SU-DHL-6 (cell line): ENCODE measurements at regions not wholly inside any gene's neighbourhood (a gene's known extent, or its start where the extent isn't known, plus 50 kb on each side); places are given as distances from the start of the nearest gene placed in this dataset.

Experiments used
- H2AFZ ChIP-seq: fragments of 200-600 bp; sonication (generic); 2 replicates; pipeline ENCODE4 v1.6.1; 2014; ENCODE audit warnings: low read depth, mild to moderate bottlenecking, moderate library complexity, mixed read lengths, antibody characterized with exemption, low read length; ENCODE audit not compliant: severe bottlenecking
- H3F3A ChIP-seq: fragments of 200-600 bp; shearing (Covaris generic); 2 replicates; pipeline ENCODE4 v1.6.0; 2016; ENCODE audit warnings: antibody characterized with exemption, mild to moderate bottlenecking; ENCODE audit not compliant: insufficient read depth
- H3K27ac ChIP-seq: fragments of 200-600 bp; sonication (generic); 2 replicates; pipeline ENCODE4 v1.5.1; 2016; ENCODE audit warnings: low read depth, mild to moderate bottlenecking, low read length, moderate library complexity, mixed read lengths
- H3K27me3 ChIP-seq: fragments of 200-600 bp; sonication (generic), shearing (Covaris generic); 2 replicates; pipeline ENCODE4 v1.6.0; 2014; ENCODE audit warnings: mild to moderate bottlenecking, low read length
- H3K36me3 ChIP-seq: fragments of 200-600 bp; sonication (generic); 2 replicates; pipeline ENCODE4 v1.6.1; 2014; ENCODE audit warnings: mild to moderate bottlenecking, low read length, mixed read lengths
- H3K4me2 ChIP-seq: fragments of 300-600, 200-600 bp; shearing (Covaris generic), sonication (generic); 2 replicates; pipeline ENCODE4 v1.6.0; 2014; ENCODE audit warnings: low read length, low read depth, mild to moderate bottlenecking; ENCODE audit not compliant: poor library complexity, severe bottlenecking
- H3K4me3 ChIP-seq: fragments of 200-600 bp; sonication (generic); 2 replicates; pipeline ENCODE4 v1.5.1; 2014; ENCODE audit warnings: antibody characterized with exemption, low read length, mild to moderate bottlenecking, mixed read lengths; ENCODE audit not compliant: insufficient read depth, poor library complexity, severe bottlenecking
- H3K79me2 ChIP-seq: fragments of 200-600 bp; sonication (generic); 2 replicates; pipeline ENCODE4 v1.6.1; 2014; ENCODE audit warnings: mild to moderate bottlenecking, low read length, moderate library complexity; ENCODE audit not compliant: insufficient read depth
- H3K9ac ChIP-seq: fragments of 200-600 bp; sonication (generic); 2 replicates; pipeline ENCODE4 v1.7.0; 2014; ENCODE audit warnings: mild to moderate bottlenecking, low read length
- H3K9me2 ChIP-seq: fragments of 200-600 bp; sonication (generic); replicated peaks from 2 replicates; pipeline ENCODE4 v1.6.1; 2014; ENCODE audit warnings: low read length; ENCODE audit not compliant: insufficient read depth
- H3K9me3 ChIP-seq: fragments of 200-600 bp; sonication (generic); 2 replicates; pipeline ENCODE4 v1.6.1; 2014; ENCODE audit warnings: low read length, mixed read lengths; ENCODE audit not compliant: insufficient read depth
- H4K20me1 ChIP-seq: fragments of 200-600 bp; sonication (generic); 2 replicates; pipeline ENCODE4 v1.6.1; 2014; ENCODE audit warnings: low read depth, mild to moderate bottlenecking, antibody characterized with exemption, low read length, moderate library complexity, mixed read lengths
- CTCF ChIP-seq: fragments of 200-600 bp; sonication (generic); IDR thresholded peaks from one replicate; pipeline ENCODE4 v1.5.1; 2017; ENCODE audit warnings: antibody characterized with exemption, mild to moderate bottlenecking, low read length, moderate library complexity; ENCODE audit not compliant: insufficient read depth, poor library complexity, severe bottlenecking
- EZH2phosphoT487 ChIP-seq: fragments of 200-600 bp; sonication (generic), shearing (Covaris generic); conservative IDR thresholded peaks from 2 replicates; pipeline ENCODE4 v1.6.1; 2018; ENCODE audit warnings: mild to moderate bottlenecking, antibody characterized with exemption, low read length, moderate library complexity, mixed read lengths

DNA sequence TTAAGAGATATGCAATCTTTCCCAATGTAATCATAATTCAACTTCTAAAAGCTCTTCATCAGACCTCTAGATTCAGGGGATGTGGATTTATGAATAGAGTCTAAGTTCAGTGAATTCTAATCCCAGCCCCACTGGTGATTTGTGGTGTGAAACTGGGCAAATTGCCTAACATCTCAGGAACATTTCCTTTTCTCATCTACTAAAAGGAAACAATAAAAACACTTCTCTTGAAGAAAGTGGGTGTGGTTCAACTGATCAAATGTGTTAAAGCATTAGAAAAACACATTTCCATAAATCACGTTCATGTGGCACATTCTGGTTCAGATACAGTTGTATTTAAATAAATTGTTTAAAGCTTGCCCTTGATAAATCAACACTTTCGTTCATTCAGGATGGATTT lies 631.7 kb upstream of the CDH6 start:
- Histone ChIP-seq H3K79me2 (no peaks in the 10 kb centered on the region), H3K9ac (no peak overlapping the region), H3K36me3 (no peaks in the 10 kb centered on the region), H3K27ac (no peak overlapping the region), H3K27me3 (no peaks in the 10 kb centered on the region), H3F3A (no peaks in the 10 kb centered on the region), H2AFZ (no peak overlapping the region), H3K4me3 (no peak overlapping the region), H3K9me2 (no peaks in the 10 kb centered on the region), H3K9me3 (no peaks in the 10 kb centered on the region), H3K4me2 (no peak overlapping the region), H4K20me1 (no peaks in the 10 kb centered on the region)
- TF ChIP-seq EZH2phosphoT487 (no peak), CTCF (no peak)

DNA sequence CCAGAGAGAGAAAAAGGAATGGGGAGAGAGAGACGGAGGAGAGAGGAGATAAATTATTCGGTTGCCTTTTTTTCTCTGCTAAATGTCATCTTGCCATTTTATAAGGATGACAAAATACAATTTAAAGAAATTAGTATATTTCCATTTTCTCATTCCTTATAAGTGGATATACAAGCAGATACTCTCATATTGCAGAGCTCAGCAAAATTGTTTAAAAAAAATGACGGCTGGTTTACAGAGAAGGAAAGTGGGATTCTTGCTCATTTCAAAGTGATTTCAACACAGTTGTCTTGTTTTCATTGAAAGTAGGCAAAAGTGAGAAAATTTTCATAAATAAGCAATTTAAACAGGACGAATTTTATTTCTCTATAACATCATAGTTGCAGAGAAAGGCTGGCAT lies 641.9 kb upstream of the CDH6 start:
- TF ChIP-seq EZH2phosphoT487 (no peak), CTCF (no peak)
- Histone ChIP-seq H3K9me2 (no peaks in the 10 kb centered on the region), H2AFZ (no peak overlapping the region)

GRCh38 chr5:30548580-30549305 lies 644.7 kb upstream of the CDH6 start:
- Histone ChIP-seq H3K27ac (no peak overlapping the region), H3K79me2 (no peaks in the 10 kb centered on the region), H3K36me3 (no peaks in the 10 kb centered on the region), H3K9ac (no peak overlapping the region), H3F3A (no peaks in the 10 kb centered on the region), H3K9me2 (no peaks in the 10 kb centered on the region), H3K9me3 (no peaks in the 10 kb centered on the region), H3K4me2 (no peak overlapping the region), H3K27me3 (no peaks in the 10 kb centered on the region), H3K4me3 (no peak overlapping the region), H4K20me1 (no peaks in the 10 kb centered on the region), H2AFZ (no peak overlapping the region)
- no peak for TF ChIP-seq CTCF
- TF ChIP-seq EZH2phosphoT487 = no peak

More for the DNA sequence above, 641.9 kb upstream of the CDH6 start:
- no peaks in the 10 kb centered on the region for H3F3A ChIP-seq
- no peak overlapping the region for H3K9ac ChIP-seq
- H3K27ac ChIP-seq = no peak overlapping the region
- H3K4me3 ChIP-seq = no peak overlapping the region
- no peaks in the 10 kb centered on the region for H3K27me3 ChIP-seq
- no peaks in the 10 kb centered on the region for H3K79me2 ChIP-seq
- H3K36me3 ChIP-seq = no peaks in the 10 kb centered on the region
- no peaks in the 10 kb centered on the region for H3K9me3 ChIP-seq
- H4K20me1 ChIP-seq = no peaks in the 10 kb centered on the region
- no peak overlapping the region for H3K4me2 ChIP-seq
